ENCODE measurements at regions not wholly inside any gene's neighbourhood (a gene's known extent, or its start where the extent isn't known, plus 50 kb on each side); places are given as distances from the start of the nearest gene placed in this dataset.

DNA sequence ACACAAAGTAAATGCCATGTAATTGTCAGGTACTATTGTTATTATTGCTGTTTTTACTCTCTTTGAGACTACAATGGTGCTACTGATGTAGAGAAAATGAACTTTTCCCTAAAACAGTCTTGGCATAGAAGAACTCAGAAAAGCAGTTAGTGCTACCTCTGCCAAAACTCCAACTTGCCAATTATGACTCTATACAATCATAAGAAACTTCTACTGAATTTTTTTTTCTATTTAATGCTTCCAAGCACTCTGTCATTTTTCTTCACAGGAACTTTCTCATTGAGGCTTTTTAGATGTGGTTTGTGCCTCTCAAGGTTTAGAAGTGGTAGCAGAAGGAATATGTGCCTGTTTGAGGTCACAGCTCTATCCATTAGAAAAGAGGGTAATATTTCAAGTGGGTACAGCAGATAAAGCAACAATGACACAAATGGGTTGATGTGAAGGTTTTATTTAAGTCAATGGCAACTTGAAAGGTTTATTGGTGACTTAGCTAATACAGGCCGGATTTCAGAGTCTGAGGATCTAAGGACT is 64.0 kb upstream of the FERD3L start:
- DNase-seq (ENCODE audit: low read depth): no peak

DNA sequence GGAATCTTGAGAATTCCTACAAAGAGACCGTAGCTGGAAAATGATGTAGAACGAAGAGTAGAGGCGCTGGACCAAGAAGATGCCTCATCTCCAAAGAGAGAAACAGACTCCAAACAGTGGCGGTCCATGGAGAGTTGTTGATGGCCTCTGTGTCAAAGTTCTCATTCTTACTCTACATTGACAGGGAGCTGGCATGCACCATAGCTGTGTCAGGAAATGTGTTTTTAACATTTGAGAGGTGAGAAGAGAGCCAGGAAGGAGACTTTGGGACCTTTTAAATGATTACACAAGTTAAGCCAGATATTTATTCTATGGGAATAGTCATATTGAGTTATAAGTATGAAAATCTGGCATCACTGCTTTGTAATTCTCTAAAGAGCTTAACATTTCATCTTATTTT is 61.5 kb upstream of the FERD3L start:
- no peak for DNase-seq (ENCODE audit: low read depth)

DNA sequence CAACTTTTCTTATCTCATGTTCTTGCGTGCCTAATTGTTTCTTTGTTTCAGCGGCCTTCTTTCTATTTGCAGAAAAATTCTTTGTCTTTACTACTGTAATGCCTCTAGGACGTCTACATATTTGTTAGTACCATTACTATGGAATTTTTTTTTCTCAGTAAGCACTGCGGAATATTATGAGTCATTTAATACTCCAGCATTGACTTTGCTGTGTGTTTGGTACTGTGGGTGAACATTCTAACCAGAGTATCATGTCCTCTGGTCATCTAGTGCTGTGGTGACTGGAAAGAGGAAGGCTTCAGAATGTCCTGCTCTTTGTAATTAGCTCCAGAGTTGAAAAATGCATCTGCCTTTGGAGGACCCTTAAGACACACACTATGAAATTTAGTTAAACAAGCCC is 58.5 kb upstream of the FERD3L start:
- DNase-seq (ENCODE audit: low read depth): no peak

DNA sequence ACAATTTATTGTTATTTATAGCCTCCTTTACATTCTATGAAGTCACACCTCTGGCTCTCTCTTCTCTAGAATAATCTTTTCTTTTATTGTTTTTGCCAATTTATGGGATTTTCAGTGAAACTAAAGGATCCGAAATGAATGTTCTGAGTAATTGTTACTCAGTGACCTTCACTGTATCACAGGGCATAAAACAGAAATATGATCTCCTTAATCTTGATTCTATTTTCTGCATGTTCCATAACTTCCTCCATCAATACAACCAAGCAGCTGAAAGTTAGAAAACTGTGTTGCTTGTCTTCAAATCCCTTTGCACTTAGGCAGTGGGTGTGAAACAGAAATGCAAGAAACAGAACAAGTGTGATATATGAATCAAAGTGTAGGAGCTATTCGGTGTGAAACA is 57.4 kb upstream of the FERD3L start:
- DNase-seq (ENCODE audit: low read depth): no peak
